ENCODE measurements at regions not wholly inside any gene's neighbourhood (a gene's known extent, or its start where the extent isn't known, plus 50 kb on each side); places are given as distances from the start of the nearest gene placed in this dataset.

- no peak for TF ChIP-seq NFKB2 (CRISPR knock-in tag; IDR thresholded peaks at IDR 0.05; ENCODE audit: borderline replicate concordance)
These were observed 953.4 kb upstream of the IGFBP7 start (continued) for GRCh38 chr4:58063404-58064160.

DNA sequence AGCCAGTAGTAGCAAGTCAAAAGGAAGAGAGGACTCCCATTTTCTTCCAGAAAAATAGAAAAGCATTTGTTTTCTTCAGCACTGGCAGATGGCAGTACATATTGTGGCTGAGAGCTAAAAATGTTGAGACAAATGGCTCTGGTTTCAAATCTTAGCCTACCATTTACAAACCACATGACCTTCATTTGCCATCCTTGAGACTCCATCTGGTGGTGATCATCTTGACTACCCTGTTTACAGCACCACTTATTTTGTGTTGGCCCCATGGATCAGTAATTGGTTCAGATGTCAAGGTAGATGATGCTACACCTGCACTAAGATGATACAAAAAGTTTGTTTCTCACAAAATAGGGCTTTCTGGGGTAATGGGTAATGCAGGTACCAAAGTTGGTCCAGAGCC lies 951.8 kb upstream of the IGFBP7 start:
- in situ Hi-C loops (cut with HindIII; ENCODE audit: extremely low pct_ligation_motif_present, low pct_unique_long_range_greater_than_20kb) = no loop called here
- TF ChIP-seq, protein P1, sequence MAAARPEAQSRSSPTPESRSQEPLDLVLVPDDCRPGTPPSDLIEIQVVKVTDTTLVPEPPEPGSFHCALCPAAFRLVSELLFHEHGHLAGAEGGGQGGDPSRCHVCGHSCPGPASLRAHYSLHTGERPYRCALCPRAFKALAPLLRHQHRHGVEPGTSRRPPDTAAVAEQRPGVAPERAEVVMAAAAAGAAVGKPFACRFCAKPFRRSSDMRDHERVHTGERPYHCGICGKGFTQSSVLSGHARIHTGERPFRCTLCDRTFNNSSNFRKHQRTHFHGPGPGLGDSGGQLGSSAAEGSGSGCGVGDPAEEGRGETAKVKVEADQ (CRISPR knock-in tag; IDR thresholded peaks at IDR 0.05; ENCODE audit: borderline replicate concordance) = no peak
- TF ChIP-seq ZBTB7B (CRISPR knock-in tag; IDR thresholded peaks at IDR 0.05) (no peak), ASH2L (IDR thresholded peaks at IDR 0.05; ENCODE audit: insufficient read length, low read depth, low read length) (no peak), TCF7 (IDR thresholded peaks at IDR 0.05; ENCODE audit: low read depth) (no peak), NKX3-1 (CRISPR knock-in tag; IDR thresholded peaks at IDR 0.05) (no peak), TGIF2 (CRISPR knock-in tag; IDR thresholded peaks at IDR 0.05) (no peak), SOX13 (IDR thresholded peaks at IDR 0.05) (no peak), SOX13 (CRISPR knock-in tag; conservative IDR thresholded peaks at IDR 0.05 in 1 of 2, IDR thresholded peaks at IDR 0.05 in 1 of 2) (no peak), ZNF512B (CRISPR knock-in tag; IDR thresholded peaks at IDR 0.05; ENCODE audit: borderline replicate concordance) (no peak), MTA1 (CRISPR knock-in tag; IDR thresholded peaks at IDR 0.05; ENCODE audit: borderline replicate concordance) (no peak)

More for the DNA sequence above, 951.8 kb upstream of the IGFBP7 start:
- Histone ChIP-seq H3K9me3 (ENCODE audit: low read length) (peaks cover 60% of the 10 kb centered on the region), H3K36me3 (replicated peaks in 1 of 2; ENCODE audit: control insufficient read depth in 1 of 2, insufficient read depth in 2 of 2, low read length in 2 of 2) (no peaks in the 10 kb centered on the region), H3K27ac (ENCODE audit: extremely low read length, insufficient read depth, low read length) (no peak overlapping the region), H3K79me2 (ENCODE audit: insufficient read depth, low read length) (no peaks in the 10 kb centered on the region), H3K4me1 (ENCODE audit: insufficient read depth, low read length) (no peaks in the 10 kb centered on the region), H3K9ac (ENCODE audit: insufficient read depth, low read depth, low read length) (no peak overlapping the region), H2AFZ (ENCODE audit: low read length) (no peak overlapping the region), H3K27me3 (ENCODE audit: control insufficient read depth in 1 of 2, insufficient read depth in 2 of 2, low read length in 2 of 2) (no peaks in the 10 kb centered on the region), H4K20me1 (ENCODE audit: insufficient read depth, low read length) (no peaks in the 10 kb centered on the region), H3K4me3 (replicated peaks in 1 of 3; ENCODE audit: insufficient read depth in 1 of 3, low read depth in 2 of 3, low read length in 3 of 3) (no peak overlapping the region), H3K4me2 (ENCODE audit: low read depth, low read length) (no peak overlapping the region)
- no peak for ATAC-seq
- intact Hi-C loops (cut with micrococcal nuclease; ENCODE audit: unreplicated experiment) = no loop called here
- FAIRE-seq = no peak
- DNase-seq (ENCODE audit: low spot score) = no peak
- ChIA-PET CTCF (ENCODE audit: low intra/inter-chr PET ratio, low total read pairs) (no interaction called here), POLR2A (no interaction called here)
- BruUV-seq (replicated peaks) = no TSS peak

All from HepG2 (cell line).